Keratinocyte (primary cell): ENCODE measurements at regions not wholly inside any gene's neighbourhood (a gene's known extent, or its start where the extent isn't known, plus 50 kb on each side); places are given as distances from the start of the nearest gene placed in this dataset.

ENCODE experiments used
- DNase-seq: peaks from one replicate; pipeline ENCODE4 v3.0.0-alpha.2; 2011; ENCODE audit warnings: low read depth, missing footprints, low spot score
- FAIRE-seq: peaks from 2 replicates; lab custom pipeline; 2011; peaks lifted over from hg19 to GRCh38; lab: Jason Lieb, UNC
- H2AFZ ChIP-seq: 2 replicates; pipeline ENCODE4 v1.6.0; 2012; ENCODE audit warnings: low read length, control low read depth, inconsistent platforms; ENCODE audit not compliant: control insufficient read depth
- H3K27ac ChIP-seq: 2 replicates; pipeline ENCODE4 v1.5.1; 2011; ENCODE audit warnings: low read length; ENCODE audit not compliant: control insufficient read depth, insufficient read depth
- H3K27me3 ChIP-seq: 3 replicates; pipeline ENCODE4 v1.6.0; 2011; ENCODE audit warnings: low read length; ENCODE audit not compliant: control insufficient read depth, insufficient read depth; ENCODE audit errors: extremely low read depth
- H3K36me3 ChIP-seq, 2 experiments: 2 replicates in 1 of 2; 3 replicates in 1 of 2; pipeline ENCODE4 v1.5.1; 2011; ENCODE audit warnings: low read length in 2 of 2, mild to moderate bottlenecking in 1 of 2; ENCODE audit not compliant: control insufficient read depth in 2 of 2, insufficient read depth in 2 of 2; ENCODE audit errors: extremely low read depth in 1 of 2
- H3K4me1 ChIP-seq: 3 replicates; pipeline ENCODE4 v1.5.1; 2011; ENCODE audit warnings: low read length; ENCODE audit not compliant: control insufficient read depth, insufficient read depth; ENCODE audit errors: extremely low read depth
- H3K4me2 ChIP-seq: 3 replicates; pipeline ENCODE4 v1.6.0; 2011; ENCODE audit warnings: low read depth, low read length; ENCODE audit not compliant: control insufficient read depth, insufficient read depth; ENCODE audit errors: extremely low read depth
- H3K4me3 ChIP-seq, 3 experiments: fragments of 200-600 bp in 1 of 3; sonication (generic) in 1 of 3; 2 replicates in 2 of 3; 3 replicates in 1 of 3; pipeline ENCODE4 v1.5.1; 2011 to 2016; ENCODE audit warnings: low read length in 3 of 3, mild to moderate bottlenecking in 3 of 3, control low read depth in 2 of 3, inconsistent platforms in 1 of 3, low read depth in 1 of 3, mixed read lengths in 1 of 3, mixed run types in 1 of 3, moderate library complexity in 1 of 3; ENCODE audit not compliant: control insufficient read depth in 2 of 3, insufficient read depth in 2 of 3; ENCODE audit errors: extremely low read depth in 1 of 3
- H3K79me2 ChIP-seq: 2 replicates; pipeline ENCODE4 v1.6.0; 2012; ENCODE audit warnings: low read length; ENCODE audit not compliant: control insufficient read depth, insufficient read depth
- H3K9ac ChIP-seq: 3 replicates; pipeline ENCODE4 v1.6.0; 2011; ENCODE audit warnings: low read length; ENCODE audit not compliant: control insufficient read depth, insufficient read depth; ENCODE audit errors: extremely low read depth
- H3K9me1 ChIP-seq: 3 replicates; pipeline ENCODE4 v1.6.0; 2011; ENCODE audit warnings: low read length; ENCODE audit not compliant: control insufficient read depth, insufficient read depth; ENCODE audit errors: extremely low read depth
- H3K9me3 ChIP-seq: 2 replicates; pipeline ENCODE4 v1.5.1; 2012; ENCODE audit warnings: low read depth, low read length; ENCODE audit not compliant: control insufficient read depth
- H4K20me1 ChIP-seq: 3 replicates; pipeline ENCODE4 v1.6.0; 2011; ENCODE audit warnings: low read length; ENCODE audit not compliant: control insufficient read depth, insufficient read depth; ENCODE audit errors: extremely low read depth
- EZH2 ChIP-seq: IDR thresholded peaks from one replicate; pipeline ENCODE4 v1.6.1; 2012; ENCODE audit warnings: inconsistent platforms, mild to moderate bottlenecking, low read length, moderate library complexity
- dilution Hi-C: fragments of 300-500 bp; cut with MboI; formaldehyde crosslinking; loops from one replicate; pipeline ENCODE4 v1.7.0; 2020; ENCODE audit warnings: low sequenced_read_pairs; ENCODE audit not compliant: extremely low pct_ligation_motif_present
- TF ChIP-seq, protein P1 (sequence below), 3 experiments: IDR thresholded peaks in 1 of 3; conservative IDR thresholded peaks in 1 of 3; optimal IDR thresholded peaks in 1 of 3; 2 replicates in 2 of 3; 3 replicates in 1 of 3; pipeline versions ENCODE3 to v1.5.1; 2011; ENCODE audit warnings: low read length in 3 of 3, mild to moderate bottlenecking in 3 of 3, moderate library complexity in 2 of 3, control low read depth in 1 of 3, inconsistent platforms in 1 of 3; ENCODE audit not compliant: insufficient read depth in 2 of 3; ENCODE audit errors: extremely low read depth in 1 of 3

DNA sequence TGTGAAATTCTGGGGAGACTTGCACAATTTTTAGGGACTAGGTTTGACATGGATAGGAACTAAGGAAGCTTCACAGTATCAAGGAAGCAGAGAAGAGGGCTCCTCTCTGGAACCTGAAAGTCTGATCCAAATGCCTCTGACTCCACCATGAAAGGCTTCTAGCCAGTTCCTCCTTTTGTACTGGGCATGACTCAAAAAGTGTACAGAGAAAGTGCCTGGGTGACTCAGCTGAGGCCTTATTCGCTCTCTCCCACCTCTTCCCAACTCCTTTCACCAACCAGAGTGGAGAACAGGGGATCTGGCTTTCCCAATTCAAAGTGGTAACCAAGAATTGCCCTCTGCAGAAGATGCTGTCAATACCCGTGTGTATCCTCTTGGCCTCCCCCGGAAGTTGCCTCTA, 342.9 kb upstream of the PROK2 start:
- no peak overlapping the region for H3K4me3 ChIP-seq
- H3K27me3 ChIP-seq = peaks cover 11% of the 10 kb centered on the region
- DNase-seq (no peak), FAIRE-seq (peak; percentile 48)
- H3K4me2 ChIP-seq = no peak overlapping the region
- H3K36me3 ChIP-seq = no peaks in the 10 kb centered on the region
- dilution Hi-C loops = no loop called here
- H3K9ac ChIP-seq = no peak overlapping the region
- H3K9me1 ChIP-seq = no peaks in the 10 kb centered on the region
- no peaks in the 10 kb centered on the region for H4K20me1 ChIP-seq
- H2AFZ ChIP-seq = no peak overlapping the region
- no peaks in the 10 kb centered on the region for H3K9me3 ChIP-seq
- no peaks in the 10 kb centered on the region for H3K79me2 ChIP-seq
- TF ChIP-seq, protein P1, sequence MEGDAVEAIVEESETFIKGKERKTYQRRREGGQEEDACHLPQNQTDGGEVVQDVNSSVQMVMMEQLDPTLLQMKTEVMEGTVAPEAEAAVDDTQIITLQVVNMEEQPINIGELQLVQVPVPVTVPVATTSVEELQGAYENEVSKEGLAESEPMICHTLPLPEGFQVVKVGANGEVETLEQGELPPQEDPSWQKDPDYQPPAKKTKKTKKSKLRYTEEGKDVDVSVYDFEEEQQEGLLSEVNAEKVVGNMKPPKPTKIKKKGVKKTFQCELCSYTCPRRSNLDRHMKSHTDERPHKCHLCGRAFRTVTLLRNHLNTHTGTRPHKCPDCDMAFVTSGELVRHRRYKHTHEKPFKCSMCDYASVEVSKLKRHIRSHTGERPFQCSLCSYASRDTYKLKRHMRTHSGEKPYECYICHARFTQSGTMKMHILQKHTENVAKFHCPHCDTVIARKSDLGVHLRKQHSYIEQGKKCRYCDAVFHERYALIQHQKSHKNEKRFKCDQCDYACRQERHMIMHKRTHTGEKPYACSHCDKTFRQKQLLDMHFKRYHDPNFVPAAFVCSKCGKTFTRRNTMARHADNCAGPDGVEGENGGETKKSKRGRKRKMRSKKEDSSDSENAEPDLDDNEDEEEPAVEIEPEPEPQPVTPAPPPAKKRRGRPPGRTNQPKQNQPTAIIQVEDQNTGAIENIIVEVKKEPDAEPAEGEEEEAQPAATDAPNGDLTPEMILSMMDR (optimal IDR thresholded peaks at IDR 0.05 in 1 of 3, IDR thresholded peaks at IDR 0.05 in 1 of 3, conservative IDR thresholded peaks at IDR 0.05 in 1 of 3; ENCODE audit: extremely low read depth in 1 of 3, insufficient read depth in 2 of 3, low read length in 3 of 3) = no peak
- TF ChIP-seq EZH2 = no peak
- peaks cover 8% of the 10 kb centered on the region for H3K4me1 ChIP-seq
- no peak overlapping the region for H3K27ac ChIP-seq

DNA sequence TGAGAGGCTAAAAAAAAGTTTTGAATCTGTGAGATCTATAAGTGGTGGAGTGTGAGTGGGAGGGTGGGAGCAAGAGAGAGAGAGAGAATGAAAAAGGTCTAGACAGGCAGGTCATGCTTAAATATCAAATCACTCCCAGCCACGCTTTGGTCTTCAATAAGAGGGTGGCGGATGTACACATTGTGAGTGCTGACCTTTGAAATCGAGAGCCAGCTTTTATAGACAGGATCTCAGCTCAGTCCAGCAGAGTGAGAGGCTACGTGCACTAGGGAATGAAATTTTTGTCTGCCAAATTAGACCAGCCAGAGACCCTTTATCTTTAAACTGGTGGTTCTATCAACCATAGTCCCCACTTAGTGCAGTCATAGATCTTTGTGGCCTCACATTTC, 342.3 kb upstream of the PROK2 start:
- Histone ChIP-seq H3K4me3 (no peak overlapping the region), H3K36me3 (no peaks in the 10 kb centered on the region), H4K20me1 (no peaks in the 10 kb centered on the region), H2AFZ (no peak overlapping the region), H3K4me2 (no peak overlapping the region), H3K79me2 (no peaks in the 10 kb centered on the region), H3K27me3 (peaks cover 11% of the 10 kb centered on the region), H3K9me1 (no peaks in the 10 kb centered on the region), H3K4me1 (peaks cover 8% of the 10 kb centered on the region), H3K9me3 (no peaks in the 10 kb centered on the region), H3K27ac (no peak overlapping the region), H3K9ac (no peak overlapping the region)
- no peak for DNase-seq
- TF ChIP-seq, protein P1 (optimal IDR thresholded peaks at IDR 0.05 in 1 of 3, IDR thresholded peaks at IDR 0.05 in 1 of 3, conservative IDR thresholded peaks at IDR 0.05 in 1 of 3; ENCODE audit: extremely low read depth in 1 of 3, insufficient read depth in 2 of 3, low read length in 3 of 3) = no peak
- no peak for TF ChIP-seq EZH2
- FAIRE-seq = no peak
- dilution Hi-C loops = no loop called here
